HFFc6 (cell line): ENCODE measurements at regions not wholly inside any gene's neighbourhood (a gene's known extent, or its start where the extent isn't known, plus 50 kb on each side); places are given as distances from the start of the nearest gene placed in this dataset.

Experiments
- DNase-seq: peaks from one replicate; pipeline ENCODE4 v3.0.0-alpha.2; 2018
- H3K27ac Mint-ChIP-seq: 2 replicates; pipeline ENCODE4 v1.8.0; 2020; ENCODE audit warnings: mild to moderate bottlenecking, mixed read lengths
- H3K27me3 Mint-ChIP-seq: 2 replicates; pipeline ENCODE4 v1.8.0; 2021; ENCODE audit warnings: mild to moderate bottlenecking, moderate library complexity, mixed read lengths; ENCODE audit not compliant: insufficient read depth
- H3K36me3 Mint-ChIP-seq: 2 replicates; pipeline ENCODE4 v1.8.0; 2021; ENCODE audit warnings: low read depth, mixed read lengths
- H3K4me1 Mint-ChIP-seq: 2 replicates; pipeline ENCODE4 v1.8.0; 2020; ENCODE audit warnings: low read depth, mixed read lengths
- H3K4me3 Mint-ChIP-seq: 2 replicates; pipeline ENCODE4 v1.8.0; 2020; ENCODE audit warnings: mild to moderate bottlenecking, moderate library complexity, mixed read lengths
- H3K9me3 Mint-ChIP-seq: 2 replicates; pipeline ENCODE4 v1.8.0; 2020; ENCODE audit warnings: mild to moderate bottlenecking, mixed read lengths
- TF ChIP-seq, protein P1 (sequence below): fragments of 200-600 bp; sonication (generic); IDR thresholded peaks from 2 replicates; pipeline ENCODE4 v1.5.0; 2021; ENCODE audit warnings: antibody characterized with exemption, mild to moderate bottlenecking

DNA sequence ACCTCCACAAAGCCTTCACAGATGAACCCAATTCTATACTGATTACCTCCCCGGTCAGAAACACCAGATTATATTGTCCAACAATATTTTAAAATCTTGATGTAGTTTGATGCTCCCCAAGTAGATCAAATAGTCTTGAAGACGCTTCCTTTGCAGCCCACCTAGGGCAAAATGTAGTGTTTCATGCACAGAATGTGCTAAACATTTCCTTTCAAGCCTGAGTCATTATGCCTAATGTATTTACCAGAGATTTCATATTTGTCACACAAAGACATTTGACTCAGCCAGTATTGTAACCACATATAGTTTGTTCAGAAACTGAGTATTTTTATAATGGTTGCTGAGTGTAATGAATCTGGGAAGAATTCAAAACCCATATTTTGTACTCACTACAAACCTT lies 1396.8 kb downstream of the LRRC4C start:
- no peaks in the 10 kb centered on the region for H3K27me3 Mint-ChIP-seq
- peaks cover 3% of the 10 kb centered on the region; the same call in 1 of the 2 replicates for H3K36me3 Mint-ChIP-seq
- H3K4me1 Mint-ChIP-seq: no peaks in the 10 kb centered on the region
- DNase-seq: no peak
- no peak overlapping the region for H3K27ac Mint-ChIP-seq
- H3K4me3 Mint-ChIP-seq: no peak overlapping the region
- TF ChIP-seq, protein P1, sequence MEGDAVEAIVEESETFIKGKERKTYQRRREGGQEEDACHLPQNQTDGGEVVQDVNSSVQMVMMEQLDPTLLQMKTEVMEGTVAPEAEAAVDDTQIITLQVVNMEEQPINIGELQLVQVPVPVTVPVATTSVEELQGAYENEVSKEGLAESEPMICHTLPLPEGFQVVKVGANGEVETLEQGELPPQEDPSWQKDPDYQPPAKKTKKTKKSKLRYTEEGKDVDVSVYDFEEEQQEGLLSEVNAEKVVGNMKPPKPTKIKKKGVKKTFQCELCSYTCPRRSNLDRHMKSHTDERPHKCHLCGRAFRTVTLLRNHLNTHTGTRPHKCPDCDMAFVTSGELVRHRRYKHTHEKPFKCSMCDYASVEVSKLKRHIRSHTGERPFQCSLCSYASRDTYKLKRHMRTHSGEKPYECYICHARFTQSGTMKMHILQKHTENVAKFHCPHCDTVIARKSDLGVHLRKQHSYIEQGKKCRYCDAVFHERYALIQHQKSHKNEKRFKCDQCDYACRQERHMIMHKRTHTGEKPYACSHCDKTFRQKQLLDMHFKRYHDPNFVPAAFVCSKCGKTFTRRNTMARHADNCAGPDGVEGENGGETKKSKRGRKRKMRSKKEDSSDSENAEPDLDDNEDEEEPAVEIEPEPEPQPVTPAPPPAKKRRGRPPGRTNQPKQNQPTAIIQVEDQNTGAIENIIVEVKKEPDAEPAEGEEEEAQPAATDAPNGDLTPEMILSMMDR: no peak
- peaks cover 20% of the 10 kb centered on the region for H3K9me3 Mint-ChIP-seq

DNA sequence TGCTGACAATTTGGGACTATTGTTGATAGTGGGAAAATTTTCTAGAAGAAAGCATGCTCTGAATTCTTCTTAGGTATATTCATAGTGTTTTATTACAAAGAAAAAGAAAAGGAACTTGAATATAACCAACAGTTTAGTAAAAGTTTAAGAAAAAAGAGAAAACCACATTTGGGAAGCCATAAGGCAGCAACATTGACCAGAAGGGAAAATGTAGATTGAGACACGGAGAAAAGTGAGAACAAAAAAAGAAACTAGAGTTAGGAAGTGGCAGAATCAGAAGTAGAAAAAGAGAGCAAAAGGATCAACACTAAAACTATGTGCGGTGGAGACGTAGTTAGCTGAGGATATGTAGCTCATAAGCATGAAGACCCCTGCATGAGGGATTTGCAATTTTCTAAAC lies 1398.2 kb downstream of the LRRC4C start:
- TF ChIP-seq, protein P1: no peak
- Mint-ChIP-seq H3K4me1 (no peaks in the 10 kb centered on the region), H3K9me3 (peaks cover 24% of the 10 kb centered on the region), H3K27me3 (no peaks in the 10 kb centered on the region), H3K27ac (no peak overlapping the region), H3K4me3 (no peak overlapping the region), H3K36me3 (peaks cover 3% of the 10 kb centered on the region; the same call in 1 of the 2 replicates)
- DNase-seq: no peak

GRCh38 chr11:40054631-40055030 lies 1404.8 kb downstream of the LRRC4C start:
- Mint-ChIP-seq H3K36me3 (peaks cover 3% of the 10 kb centered on the region; the same call in 1 of the 2 replicates), H3K4me3 (no peak overlapping the region), H3K27ac (no peak overlapping the region), H3K9me3 (peaks cover 31% of the 10 kb centered on the region), H3K4me1 (no peaks in the 10 kb centered on the region), H3K27me3 (no peaks in the 10 kb centered on the region; the same call in 1 of the 2 replicates)
- DNase-seq: no peak
- TF ChIP-seq, protein P1: no peak

GRCh38 chr11:40045312-40045711 lies 1414.1 kb downstream of the LRRC4C start:
- TF ChIP-seq, protein P1: no peak
- Mint-ChIP-seq H3K27me3 (no peaks in the 10 kb centered on the region), H3K4me3 (no peak overlapping the region), H3K36me3 (no peaks in the 10 kb centered on the region), H3K9me3 (peaks cover 18% of the 10 kb centered on the region; the same call in 1 of the 2 replicates), H3K27ac (no peak overlapping the region), H3K4me1 (no peaks in the 10 kb centered on the region)
- no peak for DNase-seq

DNA sequence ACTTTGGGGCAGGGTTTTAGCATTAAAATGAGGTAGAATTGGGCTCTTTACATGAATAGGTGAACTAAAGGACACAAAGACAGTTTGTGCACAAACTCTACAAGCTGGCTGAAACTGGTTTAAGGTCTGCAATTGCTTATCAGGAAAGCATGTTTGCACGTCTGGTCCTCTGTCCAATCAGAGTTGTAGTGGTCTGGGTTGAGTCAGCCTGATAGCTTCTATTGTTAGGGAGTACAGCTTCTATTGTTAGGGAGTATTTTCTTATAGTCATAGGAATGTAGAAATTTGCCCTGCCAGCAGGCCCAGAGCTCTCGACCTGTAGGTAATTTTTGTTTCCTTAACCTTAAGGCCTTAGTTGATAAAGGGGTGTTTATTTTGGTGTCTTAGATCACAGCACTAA lies 1422.4 kb downstream of the LRRC4C start:
- Mint-ChIP-seq H3K36me3 (no peaks in the 10 kb centered on the region), H3K4me3 (no peak overlapping the region), H3K4me1 (no peaks in the 10 kb centered on the region), H3K9me3 (peaks cover 39% of the 10 kb centered on the region), H3K27ac (no peak overlapping the region), H3K27me3 (no peaks in the 10 kb centered on the region)
- TF ChIP-seq, protein P1: no peak
- DNase-seq: no peak

- TF ChIP-seq, protein P1: no peak
- Mint-ChIP-seq H3K36me3 (no peaks in the 10 kb centered on the region), H3K4me3 (no peak overlapping the region), H3K9me3 (peaks cover 25% of the 10 kb centered on the region), H3K27me3 (no peaks in the 10 kb centered on the region), H3K4me1 (no peaks in the 10 kb centered on the region), H3K27ac (no peak overlapping the region)
- DNase-seq: no peak
These were observed 1427.1 kb downstream of the LRRC4C start for GRCh38 chr11:40032331-40032730.
